Coronary artery (tissue), 2 donors: ENCODE measurements at regions not wholly inside any gene's neighbourhood (a gene's known extent, or its start where the extent isn't known, plus 50 kb on each side); places are given as distances from the start of the nearest gene placed in this dataset.

ENCODE experiments used
- DNase-seq: peaks from one replicate; pipeline ENCODE4 v3.0.0-alpha.2; 2017; ENCODE audit warnings: low spot score
- H3K27ac ChIP-seq, 2 donors: fragments of 200-600 bp; sonication (generic); one replicate each; pipeline ENCODE4 v1.5.1; 2016 to 2019
- H3K4me3 ChIP-seq: fragments of 200-600 bp; sonication (generic); 2 replicates; pipeline ENCODE4 v1.5.1; 2016; ENCODE audit warnings: mild to moderate bottlenecking, moderate library complexity
- CTCF ChIP-seq: fragments of 200-600 bp; sonication (generic); IDR thresholded peaks from one replicate; pipeline ENCODE4 v1.5.1; 2019; ENCODE audit warnings: antibody characterized with exemption

- no peak for TF ChIP-seq CTCF
- Histone ChIP-seq H3K27ac (no peak overlapping the region), H3K4me3 (no peak overlapping the region)
- no peak for DNase-seq
Observed at GRCh38 chr1:147837129-147837963, 65.2 kb upstream of the GJA8 start.

- DNase-seq = no peak
- TF ChIP-seq CTCF = no peak
- Histone ChIP-seq H3K27ac (no peak overlapping the region), H3K4me3 (no peak overlapping the region)
Observed at GRCh38 chr1:147837964-147838292, 64.7 kb upstream of the GJA8 start.

GRCh38 chr1:147840909-147841308 lies 61.7 kb upstream of the GJA8 start:
- DNase-seq = no peak
- TF ChIP-seq CTCF = no peak
- no peak overlapping the region for H3K4me3 ChIP-seq
- H3K27ac ChIP-seq = no peak overlapping the region

- no peak for DNase-seq
- Histone ChIP-seq H3K4me3 (no peak overlapping the region), H3K27ac (no peak overlapping the region)
- TF ChIP-seq CTCF = no peak
Observed at GRCh38 chr1:147842578-147842977, 60.0 kb upstream of the GJA8 start.

GRCh38 chr1:147843486-147843885 lies 59.1 kb upstream of the GJA8 start:
- DNase-seq = no peak
- TF ChIP-seq CTCF = no peak

GRCh38 chr1:147847831-147848230 lies 54.8 kb upstream of the GJA8 start:
- H3K27ac ChIP-seq = no peak overlapping the region
- no peak overlapping the region for H3K4me3 ChIP-seq
- DNase-seq = no peak
- TF ChIP-seq CTCF = no peak

More at GRCh38 chr1:147843486-147843885, 59.1 kb upstream of the GJA8 start:
- H3K4me3 ChIP-seq = no peak overlapping the region
- no peak overlapping the region for H3K27ac ChIP-seq

- no peak overlapping the region for H3K4me3 ChIP-seq
- no peak overlapping the region for H3K27ac ChIP-seq
- no peak for TF ChIP-seq CTCF
- DNase-seq = no peak
Observed at GRCh38 chr1:147849098-147849895, 53.3 kb upstream of the GJA8 start.
